ENCODE measurements at regions not wholly inside any gene's neighbourhood (a gene's known extent, or its start where the extent isn't known, plus 50 kb on each side); places are given as distances from the start of the nearest gene placed in this dataset.

GRCh38 chr15:35596285-35596684 lies 50.3 kb upstream of the DPH6 start:
- H3K4me3 ChIP-seq: no peak overlapping the region
- no peaks in the 10 kb centered on the region for H3K27me3 ChIP-seq
- no peaks in the 10 kb centered on the region for H3K36me3 ChIP-seq
- intact Hi-C loops (cut with DNase I): no loop called here
- no peak for TF ChIP-seq EP300 (IDR thresholded peaks at IDR 0.05)
- no peak for TF ChIP-seq POLR2A (IDR thresholded peaks at IDR 0.05)
- no peak for TF ChIP-seq POLR2AphosphoS5 (IDR thresholded peaks at IDR 0.05)
- TF ChIP-seq, protein P1, sequence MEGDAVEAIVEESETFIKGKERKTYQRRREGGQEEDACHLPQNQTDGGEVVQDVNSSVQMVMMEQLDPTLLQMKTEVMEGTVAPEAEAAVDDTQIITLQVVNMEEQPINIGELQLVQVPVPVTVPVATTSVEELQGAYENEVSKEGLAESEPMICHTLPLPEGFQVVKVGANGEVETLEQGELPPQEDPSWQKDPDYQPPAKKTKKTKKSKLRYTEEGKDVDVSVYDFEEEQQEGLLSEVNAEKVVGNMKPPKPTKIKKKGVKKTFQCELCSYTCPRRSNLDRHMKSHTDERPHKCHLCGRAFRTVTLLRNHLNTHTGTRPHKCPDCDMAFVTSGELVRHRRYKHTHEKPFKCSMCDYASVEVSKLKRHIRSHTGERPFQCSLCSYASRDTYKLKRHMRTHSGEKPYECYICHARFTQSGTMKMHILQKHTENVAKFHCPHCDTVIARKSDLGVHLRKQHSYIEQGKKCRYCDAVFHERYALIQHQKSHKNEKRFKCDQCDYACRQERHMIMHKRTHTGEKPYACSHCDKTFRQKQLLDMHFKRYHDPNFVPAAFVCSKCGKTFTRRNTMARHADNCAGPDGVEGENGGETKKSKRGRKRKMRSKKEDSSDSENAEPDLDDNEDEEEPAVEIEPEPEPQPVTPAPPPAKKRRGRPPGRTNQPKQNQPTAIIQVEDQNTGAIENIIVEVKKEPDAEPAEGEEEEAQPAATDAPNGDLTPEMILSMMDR (IDR thresholded peaks at IDR 0.05): no peak
- no peaks in the 10 kb centered on the region for H3K9me3 ChIP-seq
- WGBS, 2 donors: 97 to 100% methylated on average over 1 of the region's 1 CpG
- DNase-seq: no peak
- H3K4me1 ChIP-seq: no peaks in the 10 kb centered on the region
- H3K27ac ChIP-seq: no peak overlapping the region

GRCh38 chr15:35602836-35603235 lies 56.9 kb upstream of the DPH6 start:
- no peaks in the 10 kb centered on the region for H3K36me3 ChIP-seq
- peaks cover 0 to 5% (median 0%) of the 10 kb centered on the region in 4 donors for H3K4me1 ChIP-seq
- no peak overlapping the region for H3K4me3 ChIP-seq
- DNase-seq: no peak
- TF ChIP-seq POLR2AphosphoS5 (IDR thresholded peaks at IDR 0.05): no peak
- TF ChIP-seq, protein P1 (IDR thresholded peaks at IDR 0.05): no peak
- TF ChIP-seq EP300 (IDR thresholded peaks at IDR 0.05): no peak
- no peak for TF ChIP-seq POLR2A (IDR thresholded peaks at IDR 0.05)
- intact Hi-C loops (cut with DNase I): no loop called here
- H3K27ac ChIP-seq: no peak overlapping the region
- WGBS, 2 donors: 87 to 88% methylated on average over 3 of the region's 3 CpGs
- no peaks in the 10 kb centered on the region for H3K9me3 ChIP-seq
- H3K27me3 ChIP-seq: no peaks in the 10 kb centered on the region

DNA sequence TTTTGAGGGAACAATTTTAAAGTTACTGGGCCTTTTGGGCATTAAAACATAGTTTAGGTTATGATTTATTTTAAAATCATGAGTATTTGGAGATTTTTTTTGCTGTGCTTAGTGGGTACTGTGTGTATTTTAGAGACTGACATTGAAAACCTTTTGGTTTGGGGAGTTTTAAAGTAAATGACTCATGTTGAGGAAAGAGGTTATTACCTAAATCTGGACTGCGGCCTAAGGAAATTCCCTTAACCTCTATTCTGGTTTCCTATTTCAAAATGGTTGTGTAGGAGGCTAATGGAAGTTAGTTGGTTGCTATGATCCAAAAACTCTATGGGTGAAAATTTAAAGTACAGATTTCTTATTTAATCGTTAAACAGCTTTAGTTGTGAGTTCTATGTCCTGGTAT lies 57.3 kb upstream of the DPH6 start:
- Histone ChIP-seq H3K36me3 (no peaks in the 10 kb centered on the region), H3K4me3 (no peak overlapping the region), H3K9me3 (no peaks in the 10 kb centered on the region), H3K4me1 (peaks cover 0 to 5% (median 0%) of the 10 kb centered on the region in 4 donors), H3K27me3 (no peaks in the 10 kb centered on the region), H3K27ac (no peak overlapping the region)
- no peak for TF ChIP-seq EP300 (IDR thresholded peaks at IDR 0.05)
- TF ChIP-seq, protein P1 (IDR thresholded peaks at IDR 0.05): no peak
- TF ChIP-seq POLR2AphosphoS5 (IDR thresholded peaks at IDR 0.05): no peak
- TF ChIP-seq POLR2A (IDR thresholded peaks at IDR 0.05): no peak
- intact Hi-C loops (cut with DNase I): no loop called here
- no peak for DNase-seq
- 91 to 96% methylated on average over 2 of the region's 2 CpGs for WGBS, 2 donors

GRCh38 chr15:35603856-35604255 lies 57.9 kb upstream of the DPH6 start:
- DNase-seq: no peak
- TF ChIP-seq POLR2AphosphoS5 (IDR thresholded peaks at IDR 0.05) (no peak), EP300 (IDR thresholded peaks at IDR 0.05) (no peak)
- TF ChIP-seq, protein P1 (IDR thresholded peaks at IDR 0.05): no peak
- intact Hi-C loops (cut with DNase I): no loop called here
- Histone ChIP-seq H3K4me3 (no peak overlapping the region), H3K27ac (peak overlapping the region in 1 of 4 donors; percentile 14), H3K4me1 (peaks cover 0 to 5% (median 0%) of the 10 kb centered on the region in 4 donors), H3K27me3 (no peaks in the 10 kb centered on the region), H3K36me3 (no peaks in the 10 kb centered on the region), H3K9me3 (no peaks in the 10 kb centered on the region)

GRCh38 chr15:35605764-35606449 lies 59.9 kb upstream of the DPH6 start:
- no peak overlapping the region for H3K27ac ChIP-seq
- H3K36me3 ChIP-seq: no peaks in the 10 kb centered on the region
- TF ChIP-seq, protein P1 (IDR thresholded peaks at IDR 0.05): no peak
- no peak for TF ChIP-seq POLR2AphosphoS5 (IDR thresholded peaks at IDR 0.05)
- TF ChIP-seq EP300 (IDR thresholded peaks at IDR 0.05): no peak
- H3K27me3 ChIP-seq: no peaks in the 10 kb centered on the region
- no peak for DNase-seq
- WGBS, 2 donors: 80 to 86% methylated on average over 2 of the region's 2 CpGs
- H3K4me3 ChIP-seq: no peak overlapping the region
- intact Hi-C loops (cut with DNase I): no loop called here
- H3K4me1 ChIP-seq: peaks cover 0 to 5% (median 0%) of the 10 kb centered on the region in 4 donors
- no peaks in the 10 kb centered on the region for H3K9me3 ChIP-seq
